ENCODE measurements at regions not wholly inside any gene's neighbourhood (a gene's known extent, or its start where the extent isn't known, plus 50 kb on each side); places are given as distances from the start of the nearest gene placed in this dataset.

- no peak for TF ChIP-seq CTCF (IDR thresholded peaks at IDR 0.05; ENCODE audit: insufficient read depth, low read depth, low read length)
- TF ChIP-seq EZH2 (IDR thresholded peaks at IDR 0.05; ENCODE audit: insufficient read depth, low read length): no peak
Observed at GRCh38 chr21:31589820-31590219, 69.7 kb upstream of the SOD1 start.

All from astrocyte (in vitro differentiated cells and primary cell).